ENCODE measurements at regions not wholly inside any gene's neighbourhood (a gene's known extent, or its start where the extent isn't known, plus 50 kb on each side); places are given as distances from the start of the nearest gene placed in this dataset.

- TF ChIP-seq CTCF (IDR thresholded peaks at IDR 0.05), result no peak
- TF ChIP-seq POLR2A (IDR thresholded peaks at IDR 0.05), result no peak
Observed at GRCh38 chr3:99269606-99270351, 368.3 kb upstream of the DCBLD2 start.

Data from uterus (tissue), 2 donors.